ENCODE measurements at regions not wholly inside any gene's neighbourhood (a gene's known extent, or its start where the extent isn't known, plus 50 kb on each side); places are given as distances from the start of the nearest gene placed in this dataset.

- TF ChIP-seq CEBPB (IDR thresholded peaks at IDR 0.05; ENCODE audit: low read depth, low read length) (no peak), JUN (IDR thresholded peaks at IDR 0.05; ENCODE audit: low read depth, low read length) (no peak)
Observed at GRCh38 chr20:52783769-52784168, 188.4 kb upstream of the TSHZ2 start.

All from H1 (cell line).